ENCODE measurements at regions not wholly inside any gene's neighbourhood (a gene's known extent, or its start where the extent isn't known, plus 50 kb on each side); places are given as distances from the start of the nearest gene placed in this dataset.

DNA sequence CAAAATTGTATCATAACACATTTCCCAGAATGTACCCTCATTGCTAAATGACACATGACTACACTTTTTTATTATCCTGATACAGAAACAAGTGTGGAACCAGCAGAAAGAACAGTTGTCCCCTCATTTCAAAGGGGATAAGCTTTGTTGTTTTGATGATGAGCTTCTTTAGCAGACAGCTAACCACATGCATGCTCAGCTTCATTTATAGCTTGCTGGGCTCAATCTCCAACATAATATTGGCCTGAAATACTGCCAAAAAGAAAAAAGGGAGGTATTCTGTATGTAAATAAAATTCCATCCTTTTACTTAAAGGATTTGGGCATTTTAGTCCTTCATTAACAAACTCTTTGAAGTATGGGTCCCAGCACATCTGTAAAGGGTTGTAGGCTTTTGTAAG is 120.4 kb downstream of the SPATA31D1 start:
- ChIA-PET CTCF (ENCODE audit: low intra/inter-chr PET ratio) (no interaction called here), POLR2A (no interaction called here)
- Histone ChIP-seq H3K4me3 (no peak overlapping the region), H4K20me1 (replicated peaks; ENCODE audit: control insufficient read depth, insufficient read depth, low read length) (no peaks in the 10 kb centered on the region), H3K27ac (ENCODE audit: extremely low read depth, low read depth, low read length) (no peak overlapping the region), H3K36me3 (ENCODE audit: control insufficient read depth, insufficient read depth, low read length) (no peaks in the 10 kb centered on the region), H2AFZ (ENCODE audit: low read depth, low read length) (no peak overlapping the region), H3K9me3 (replicated peaks; ENCODE audit: control insufficient read depth, insufficient read depth, low read depth, low read length) (no peaks in the 10 kb centered on the region), H3K4me1 (replicated peaks in 1 of 2; ENCODE audit: control insufficient read depth in 2 of 2, insufficient read depth in 2 of 2, low read length in 2 of 2) (no peaks in the 10 kb centered on the region), H3K79me2 (ENCODE audit: control insufficient read depth, insufficient read depth, low read length) (no peaks in the 10 kb centered on the region), H3K9me1 (ENCODE audit: control insufficient read depth, insufficient read depth, low read length) (no peaks in the 10 kb centered on the region), H3K9ac (ENCODE audit: insufficient read depth in 1 of 2, low read depth in 2 of 2, low read length in 2 of 2) (no peak overlapping the region), H3K27me3 (ENCODE audit: control insufficient read depth in 2 of 2, insufficient read depth in 2 of 2, low read length in 2 of 2) (no peaks in the 10 kb centered on the region), H3K4me2 (ENCODE audit: insufficient read depth, low read length) (no peak overlapping the region)
- in situ Hi-C loops (cut with MboI) (no loop called here), intact Hi-C loops (cut with micrococcal nuclease) (no loop called here)
- no TSS peak for BruUV-seq (replicated peaks)
- DNase-seq (ENCODE audit: extremely low read depth in 1 of 4, low spot score in 3 of 4), result no peak
- ATAC-seq, result no peak
- TF ChIP-seq, protein P1, sequence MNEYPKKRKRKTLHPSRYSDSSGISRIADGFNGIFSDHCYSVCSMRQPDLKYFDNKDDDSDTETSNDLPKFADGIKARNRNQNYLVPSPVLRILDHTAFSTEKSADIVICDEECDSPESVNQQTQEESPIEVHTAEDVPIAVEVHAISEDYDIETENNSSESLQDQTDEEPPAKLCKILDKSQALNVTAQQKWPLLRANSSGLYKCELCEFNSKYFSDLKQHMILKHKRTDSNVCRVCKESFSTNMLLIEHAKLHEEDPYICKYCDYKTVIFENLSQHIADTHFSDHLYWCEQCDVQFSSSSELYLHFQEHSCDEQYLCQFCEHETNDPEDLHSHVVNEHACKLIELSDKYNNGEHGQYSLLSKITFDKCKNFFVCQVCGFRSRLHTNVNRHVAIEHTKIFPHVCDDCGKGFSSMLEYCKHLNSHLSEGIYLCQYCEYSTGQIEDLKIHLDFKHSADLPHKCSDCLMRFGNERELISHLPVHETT (CRISPR knock-in tag; conservative IDR thresholded peaks at IDR 0.05 in 1 of 2, IDR thresholded peaks at IDR 0.05 in 1 of 2), result no peak
- TF ChIP-seq NR2C2 (CRISPR knock-in tag; IDR thresholded peaks at IDR 0.05) (no peak), NR2C2 (tag; IDR thresholded peaks at IDR 0.05) (no peak)
- no peak for FAIRE-seq

DNA sequence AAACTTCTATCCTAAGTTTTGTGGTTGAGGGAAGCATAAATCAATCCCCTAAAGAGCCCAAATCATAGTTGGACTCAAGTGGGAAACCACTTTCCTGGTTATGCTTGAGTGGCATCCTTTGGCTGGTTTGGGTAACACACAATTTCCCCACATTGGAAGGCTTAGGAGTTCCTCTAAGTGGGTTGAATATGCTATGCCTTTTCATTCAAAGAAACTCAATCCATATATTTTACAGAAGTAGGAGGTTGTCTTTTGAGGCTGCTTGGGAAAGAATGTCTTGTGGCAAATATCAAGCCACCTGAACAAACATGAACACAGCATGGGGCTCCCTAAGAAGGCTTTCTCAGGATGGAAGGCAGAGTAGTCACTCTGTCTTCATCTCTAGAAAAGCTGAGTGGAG is 121.1 kb downstream of the SPATA31D1 start:
- no peaks in the 10 kb centered on the region for H3K79me2 ChIP-seq (ENCODE audit: control insufficient read depth, insufficient read depth, low read length)
- no peaks in the 10 kb centered on the region for H3K9me1 ChIP-seq (ENCODE audit: control insufficient read depth, insufficient read depth, low read length)
- FAIRE-seq, result no peak
- ChIA-PET CTCF (ENCODE audit: low intra/inter-chr PET ratio) (no interaction called here), POLR2A (no interaction called here)
- H3K36me3 ChIP-seq (ENCODE audit: control insufficient read depth, insufficient read depth, low read length), result no peaks in the 10 kb centered on the region
- H3K9me3 ChIP-seq (replicated peaks; ENCODE audit: control insufficient read depth, insufficient read depth, low read depth, low read length), result no peaks in the 10 kb centered on the region
- DNase-seq (ENCODE audit: extremely low read depth in 1 of 4, low spot score in 3 of 4), result no peak
- no TSS peak for BruUV-seq (replicated peaks)
- no peak for ATAC-seq
- H3K4me1 ChIP-seq (replicated peaks in 1 of 2; ENCODE audit: control insufficient read depth in 2 of 2, insufficient read depth in 2 of 2, low read length in 2 of 2), result no peaks in the 10 kb centered on the region
- H3K4me3 ChIP-seq, result no peak overlapping the region
- no peak overlapping the region for H2AFZ ChIP-seq (ENCODE audit: low read depth, low read length)
- H3K27me3 ChIP-seq (ENCODE audit: control insufficient read depth in 2 of 2, insufficient read depth in 2 of 2, low read length in 2 of 2), result no peaks in the 10 kb centered on the region
- H4K20me1 ChIP-seq (replicated peaks; ENCODE audit: control insufficient read depth, insufficient read depth, low read length), result no peaks in the 10 kb centered on the region
- no peak overlapping the region for H3K4me2 ChIP-seq (ENCODE audit: insufficient read depth, low read length)
- in situ Hi-C loops (cut with MboI), result no loop called here
- intact Hi-C loops (cut with micrococcal nuclease), result no loop called here
- no peak overlapping the region for H3K9ac ChIP-seq (ENCODE audit: insufficient read depth in 1 of 2, low read depth in 2 of 2, low read length in 2 of 2)
- no peak overlapping the region for H3K27ac ChIP-seq (ENCODE audit: extremely low read depth, low read depth, low read length)
- TF ChIP-seq ZNF707 (CRISPR knock-in tag; conservative IDR thresholded peaks at IDR 0.05), result no peak
- TF ChIP-seq NFRKB (IDR thresholded peaks at IDR 0.05; ENCODE audit: low read depth), result no peak
- no peak for TF ChIP-seq MCM7 (IDR thresholded peaks at IDR 0.05)
- TF ChIP-seq THRB (CRISPR knock-in tag; conservative IDR thresholded peaks at IDR 0.05), result no peak
- TF ChIP-seq, protein P2, sequence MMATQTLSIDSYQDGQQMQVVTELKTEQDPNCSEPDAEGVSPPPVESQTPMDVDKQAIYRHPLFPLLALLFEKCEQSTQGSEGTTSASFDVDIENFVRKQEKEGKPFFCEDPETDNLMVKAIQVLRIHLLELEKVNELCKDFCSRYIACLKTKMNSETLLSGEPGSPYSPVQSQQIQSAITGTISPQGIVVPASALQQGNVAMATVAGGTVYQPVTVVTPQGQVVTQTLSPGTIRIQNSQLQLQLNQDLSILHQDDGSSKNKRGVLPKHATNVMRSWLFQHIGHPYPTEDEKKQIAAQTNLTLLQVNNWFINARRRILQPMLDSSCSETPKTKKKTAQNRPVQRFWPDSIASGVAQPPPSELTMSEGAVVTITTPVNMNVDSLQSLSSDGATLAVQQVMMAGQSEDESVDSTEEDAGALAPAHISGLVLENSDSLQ (IDR thresholded peaks at IDR 0.05), result no peak
- no peak for TF ChIP-seq PHF8 (IDR thresholded peaks at IDR 0.05; ENCODE audit: borderline replicate concordance, low read length)
- no peak for TF ChIP-seq NCOA4 (IDR thresholded peaks at IDR 0.05; ENCODE audit: partially characterized antibody)
- no peak for TF ChIP-seq XRCC4 (IDR thresholded peaks at IDR 0.05; ENCODE audit: extremely low read depth, insufficient read depth, insufficient read length)
- no peak for TF ChIP-seq STAG1 (CRISPR knock-in tag; IDR thresholded peaks at IDR 0.05; ENCODE audit: borderline replicate concordance)

Measured in K562 (cell line).